ENCODE measurements at regions not wholly inside any gene's neighbourhood (a gene's known extent, or its start where the extent isn't known, plus 50 kb on each side); places are given as distances from the start of the nearest gene placed in this dataset.

DNA sequence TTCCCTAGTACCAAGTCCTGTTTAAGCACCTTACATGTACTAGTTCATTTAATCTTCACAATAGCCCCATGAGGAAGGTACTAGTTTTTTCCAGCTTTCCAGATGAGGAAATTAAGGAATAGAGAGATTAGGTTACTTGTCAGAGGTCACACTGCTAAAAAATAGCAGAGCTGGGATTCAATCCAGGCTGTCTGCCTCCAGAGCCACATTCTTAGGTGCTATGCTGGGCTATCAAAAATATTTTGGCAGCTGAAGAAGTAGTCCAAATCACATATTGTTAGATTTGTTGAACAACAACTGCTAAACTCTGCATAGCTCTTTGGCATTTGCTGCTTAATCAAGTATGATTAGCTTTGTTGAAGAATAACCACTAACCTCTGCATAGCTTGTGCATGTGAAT lies 591.5 kb upstream of the KLF4 start:
- Histone ChIP-seq H3K27me3 (no peaks in the 10 kb centered on the region), H3K4me3 (no peak overlapping the region), H3K36me3 (no peaks in the 10 kb centered on the region), H3K4me1 (peaks cover 0 to 3% (median 0%) of the 10 kb centered on the region in 4 donors), H3K9me3 (no peaks in the 10 kb centered on the region), H3K27ac (no peak overlapping the region)
- intact Hi-C loops (cut with DNase I): no loop called here
- DNase-seq: no peak
- TF ChIP-seq POLR2A (IDR thresholded peaks at IDR 0.05): no peak
- no peak for TF ChIP-seq EP300 (IDR thresholded peaks at IDR 0.05)
- no peak for TF ChIP-seq POLR2AphosphoS5 (IDR thresholded peaks at IDR 0.05)
- TF ChIP-seq, protein P1, sequence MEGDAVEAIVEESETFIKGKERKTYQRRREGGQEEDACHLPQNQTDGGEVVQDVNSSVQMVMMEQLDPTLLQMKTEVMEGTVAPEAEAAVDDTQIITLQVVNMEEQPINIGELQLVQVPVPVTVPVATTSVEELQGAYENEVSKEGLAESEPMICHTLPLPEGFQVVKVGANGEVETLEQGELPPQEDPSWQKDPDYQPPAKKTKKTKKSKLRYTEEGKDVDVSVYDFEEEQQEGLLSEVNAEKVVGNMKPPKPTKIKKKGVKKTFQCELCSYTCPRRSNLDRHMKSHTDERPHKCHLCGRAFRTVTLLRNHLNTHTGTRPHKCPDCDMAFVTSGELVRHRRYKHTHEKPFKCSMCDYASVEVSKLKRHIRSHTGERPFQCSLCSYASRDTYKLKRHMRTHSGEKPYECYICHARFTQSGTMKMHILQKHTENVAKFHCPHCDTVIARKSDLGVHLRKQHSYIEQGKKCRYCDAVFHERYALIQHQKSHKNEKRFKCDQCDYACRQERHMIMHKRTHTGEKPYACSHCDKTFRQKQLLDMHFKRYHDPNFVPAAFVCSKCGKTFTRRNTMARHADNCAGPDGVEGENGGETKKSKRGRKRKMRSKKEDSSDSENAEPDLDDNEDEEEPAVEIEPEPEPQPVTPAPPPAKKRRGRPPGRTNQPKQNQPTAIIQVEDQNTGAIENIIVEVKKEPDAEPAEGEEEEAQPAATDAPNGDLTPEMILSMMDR (IDR thresholded peaks at IDR 0.05): no peak

DNA sequence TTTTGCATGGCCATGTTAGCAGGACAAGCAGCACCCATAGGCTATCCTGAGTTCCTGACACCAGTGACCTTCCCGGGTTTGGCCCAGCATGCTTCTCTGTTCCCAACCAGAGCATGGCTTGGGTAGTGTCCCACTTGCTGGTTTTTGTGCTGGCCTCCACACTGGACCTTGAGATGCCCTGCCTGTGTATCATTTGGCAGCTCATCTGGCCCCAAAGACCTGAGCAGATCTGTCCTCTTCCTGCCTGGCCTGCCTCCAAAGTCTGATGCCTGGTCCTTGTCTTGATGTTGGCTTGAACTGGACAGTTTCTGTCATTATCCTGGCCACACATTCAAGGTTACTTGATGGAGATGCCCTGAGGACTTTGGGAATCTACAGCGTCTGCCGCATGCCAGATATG lies 590.7 kb upstream of the KLF4 start:
- H3K27me3 ChIP-seq: no peaks in the 10 kb centered on the region
- no peak overlapping the region for H3K27ac ChIP-seq
- WGBS, 2 donors: 97 to 98% methylated on average over 3 of the region's 3 CpGs
- H3K36me3 ChIP-seq: no peaks in the 10 kb centered on the region
- TF ChIP-seq POLR2AphosphoS5 (IDR thresholded peaks at IDR 0.05): no peak
- TF ChIP-seq EP300 (IDR thresholded peaks at IDR 0.05): no peak
- TF ChIP-seq POLR2A (IDR thresholded peaks at IDR 0.05): no peak
- TF ChIP-seq, protein P1 (IDR thresholded peaks at IDR 0.05): no peak
- no peak overlapping the region for H3K4me3 ChIP-seq
- intact Hi-C loops (cut with DNase I): no loop called here
- peaks cover 0 to 3% (median 0%) of the 10 kb centered on the region in 4 donors for H3K4me1 ChIP-seq
- H3K9me3 ChIP-seq: no peaks in the 10 kb centered on the region
- no peak for DNase-seq

DNA sequence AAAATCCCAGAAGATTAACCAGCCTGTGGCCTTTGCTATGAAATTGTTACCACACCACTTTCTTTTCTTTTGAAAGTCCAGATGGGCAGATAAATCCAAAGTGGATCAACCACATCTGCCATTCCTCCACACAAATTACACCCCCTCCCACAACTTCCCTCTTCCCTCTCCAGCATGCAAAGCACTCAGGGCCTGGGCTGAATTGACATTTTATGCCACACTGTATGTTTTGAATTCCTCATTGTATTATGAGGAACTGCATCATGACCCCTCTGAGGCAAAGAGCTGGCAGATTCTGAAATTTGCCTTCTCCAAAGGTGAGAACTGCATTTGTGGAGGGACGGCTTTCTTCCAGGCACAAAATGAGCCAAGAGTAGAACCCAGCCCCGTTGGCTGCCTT lies 589.2 kb upstream of the KLF4 start:
- intact Hi-C loops (cut with DNase I): no loop called here
- no peak for DNase-seq
- Histone ChIP-seq H3K27ac (no peak overlapping the region), H3K27me3 (no peaks in the 10 kb centered on the region), H3K36me3 (no peaks in the 10 kb centered on the region), H3K4me1 (peaks cover 0 to 3% (median 0%) of the 10 kb centered on the region in 4 donors), H3K4me3 (no peak overlapping the region), H3K9me3 (no peaks in the 10 kb centered on the region)
- TF ChIP-seq POLR2AphosphoS5 (IDR thresholded peaks at IDR 0.05): no peak
- no peak for TF ChIP-seq POLR2A (IDR thresholded peaks at IDR 0.05)
- no peak for TF ChIP-seq EP300 (IDR thresholded peaks at IDR 0.05)
- TF ChIP-seq, protein P1 (IDR thresholded peaks at IDR 0.05): no peak
- 91 to 94% methylated on average over 2 of the region's 2 CpGs for WGBS, 2 donors

DNA sequence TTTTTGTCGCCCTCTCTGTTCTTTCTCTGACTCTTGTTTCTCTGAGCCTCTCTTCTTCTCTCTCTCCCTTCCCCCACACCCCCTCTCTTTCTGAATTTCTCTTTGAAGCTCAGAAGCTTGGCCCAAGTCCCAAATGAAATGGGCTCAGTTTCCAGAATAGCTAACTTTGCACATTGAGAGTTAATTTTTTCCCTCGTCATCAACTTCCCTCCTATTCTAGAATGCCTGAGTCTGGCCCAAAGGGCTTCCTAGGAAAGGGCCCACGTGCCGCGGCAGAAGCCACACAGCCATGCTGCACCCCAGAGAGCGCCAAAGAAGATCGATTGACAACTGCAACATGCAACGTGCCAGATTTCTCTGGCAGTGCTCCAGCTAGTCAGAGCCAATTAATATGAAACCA lies 588.8 kb upstream of the KLF4 start:
- Histone ChIP-seq H3K27me3 (no peaks in the 10 kb centered on the region), H3K4me3 (no peak overlapping the region), H3K9me3 (no peaks in the 10 kb centered on the region), H3K27ac (no peak overlapping the region), H3K36me3 (no peaks in the 10 kb centered on the region), H3K4me1 (peaks cover 0 to 3% (median 0%) of the 10 kb centered on the region in 4 donors)
- DNase-seq: no peak
- intact Hi-C loops (cut with DNase I): no loop called here
- TF ChIP-seq POLR2A (IDR thresholded peaks at IDR 0.05) (no peak), EP300 (IDR thresholded peaks at IDR 0.05) (no peak), POLR2AphosphoS5 (IDR thresholded peaks at IDR 0.05) (no peak)
- TF ChIP-seq, protein P1 (IDR thresholded peaks at IDR 0.05): no peak
- 85 to 90% methylated on average over 8 of the region's 8 CpGs for WGBS, 2 donors

DNA sequence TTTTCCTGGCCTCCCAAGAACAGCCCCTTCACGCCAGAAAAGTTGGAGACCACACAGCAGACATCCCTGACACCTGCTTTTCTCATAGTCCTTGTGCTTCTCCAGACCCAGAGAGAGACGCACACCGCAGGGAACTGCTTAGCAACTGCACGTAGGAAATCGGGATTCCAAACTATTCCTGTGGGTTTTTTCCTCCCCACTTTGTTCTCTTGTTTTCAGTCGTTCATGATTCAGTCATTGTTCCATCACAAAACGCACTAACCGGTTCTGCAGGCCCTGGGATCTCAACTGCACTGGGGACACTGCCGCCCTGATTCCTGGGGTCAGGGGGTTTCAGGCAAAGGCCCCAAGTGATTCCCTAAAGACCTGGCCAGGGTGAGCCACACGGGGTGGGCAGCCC lies 588.0 kb upstream of the KLF4 start:
- no peaks in the 10 kb centered on the region for H3K36me3 ChIP-seq
- H3K4me3 ChIP-seq: no peak overlapping the region
- TF ChIP-seq, protein P1 (IDR thresholded peaks at IDR 0.05): no peak
- TF ChIP-seq EP300 (IDR thresholded peaks at IDR 0.05): no peak
- no peak for TF ChIP-seq POLR2A (IDR thresholded peaks at IDR 0.05)
- TF ChIP-seq POLR2AphosphoS5 (IDR thresholded peaks at IDR 0.05): no peak
- no peaks in the 10 kb centered on the region for H3K9me3 ChIP-seq
- peaks cover 0 to 3% (median 0%) of the 10 kb centered on the region in 4 donors for H3K4me1 ChIP-seq
- H3K27ac ChIP-seq: no peak overlapping the region
- 92 to 93% methylated on average over 10 of the region's 10 CpGs for WGBS, 2 donors
- no peaks in the 10 kb centered on the region for H3K27me3 ChIP-seq
- intact Hi-C loops (cut with DNase I): no loop called here
- DNase-seq: no peak
